WERI-Rb-1 (cell line): ENCODE measurements at regions not wholly inside any gene's neighbourhood (a gene's known extent, or its start where the extent isn't known, plus 50 kb on each side); places are given as distances from the start of the nearest gene placed in this dataset.
"Not testable (repeated sequence)": the region's sequence is repeated elsewhere in the genome, so short reads cannot be mapped to it uniquely, and the experiment has no call there.

Experiments
- DNase-seq: peaks from one replicate; pipeline ENCODE4 v3.0.0-alpha.2; 2020
- H3K27ac ChIP-seq: fragments of 250-450 bp; sonication (Bioruptor Pico); 2 replicates; pipeline ENCODE4 v1.5.1; 2020; ENCODE audit warnings: mild to moderate bottlenecking, moderate library complexity
- H3K27me3 ChIP-seq: fragments of 250-450 bp; sonication (Bioruptor Pico); 2 replicates; pipeline ENCODE4 v1.5.1; 2021; ENCODE audit warnings: mild to moderate bottlenecking, low read depth, moderate library complexity; ENCODE audit not compliant: insufficient read depth, severe bottlenecking
- H3K36me3 ChIP-seq: fragments of 250-450 bp; sonication (Bioruptor Pico); 2 replicates; pipeline ENCODE4 v1.5.1; 2020; ENCODE audit warnings: mild to moderate bottlenecking, moderate library complexity
- H3K4me3 ChIP-seq: 2 replicates; pipeline ENCODE4 v1.5.1; 2011; ENCODE audit warnings: low read depth, mild to moderate bottlenecking, control low read depth, low read length
- H3K9me3 ChIP-seq: fragments of 250-450 bp; sonication (Bioruptor Pico); 2 replicates; pipeline ENCODE4 v1.5.1; 2021; ENCODE audit warnings: mild to moderate bottlenecking, moderate library complexity; ENCODE audit not compliant: severe bottlenecking
- TF ChIP-seq, protein P1 (sequence below): IDR thresholded peaks from 2 replicates; pipeline ENCODE4 v1.5.1; 2011; ENCODE audit warnings: low read depth, mild to moderate bottlenecking, control low read depth, inconsistent platforms, low read length

GRCh38 chr3:152211655-152212054 lies 57.1 kb upstream of the MBNL1 start:
- TF ChIP-seq, protein P1, sequence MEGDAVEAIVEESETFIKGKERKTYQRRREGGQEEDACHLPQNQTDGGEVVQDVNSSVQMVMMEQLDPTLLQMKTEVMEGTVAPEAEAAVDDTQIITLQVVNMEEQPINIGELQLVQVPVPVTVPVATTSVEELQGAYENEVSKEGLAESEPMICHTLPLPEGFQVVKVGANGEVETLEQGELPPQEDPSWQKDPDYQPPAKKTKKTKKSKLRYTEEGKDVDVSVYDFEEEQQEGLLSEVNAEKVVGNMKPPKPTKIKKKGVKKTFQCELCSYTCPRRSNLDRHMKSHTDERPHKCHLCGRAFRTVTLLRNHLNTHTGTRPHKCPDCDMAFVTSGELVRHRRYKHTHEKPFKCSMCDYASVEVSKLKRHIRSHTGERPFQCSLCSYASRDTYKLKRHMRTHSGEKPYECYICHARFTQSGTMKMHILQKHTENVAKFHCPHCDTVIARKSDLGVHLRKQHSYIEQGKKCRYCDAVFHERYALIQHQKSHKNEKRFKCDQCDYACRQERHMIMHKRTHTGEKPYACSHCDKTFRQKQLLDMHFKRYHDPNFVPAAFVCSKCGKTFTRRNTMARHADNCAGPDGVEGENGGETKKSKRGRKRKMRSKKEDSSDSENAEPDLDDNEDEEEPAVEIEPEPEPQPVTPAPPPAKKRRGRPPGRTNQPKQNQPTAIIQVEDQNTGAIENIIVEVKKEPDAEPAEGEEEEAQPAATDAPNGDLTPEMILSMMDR: no peak
- H3K27ac ChIP-seq: no peak overlapping the region
- H3K36me3 ChIP-seq: no peaks in the 10 kb centered on the region
- H3K4me3 ChIP-seq: no peak overlapping the region
- no peaks in the 10 kb centered on the region for H3K9me3 ChIP-seq
- DNase-seq: no peak
- peaks cover 17% of the 10 kb centered on the region for H3K27me3 ChIP-seq

DNA sequence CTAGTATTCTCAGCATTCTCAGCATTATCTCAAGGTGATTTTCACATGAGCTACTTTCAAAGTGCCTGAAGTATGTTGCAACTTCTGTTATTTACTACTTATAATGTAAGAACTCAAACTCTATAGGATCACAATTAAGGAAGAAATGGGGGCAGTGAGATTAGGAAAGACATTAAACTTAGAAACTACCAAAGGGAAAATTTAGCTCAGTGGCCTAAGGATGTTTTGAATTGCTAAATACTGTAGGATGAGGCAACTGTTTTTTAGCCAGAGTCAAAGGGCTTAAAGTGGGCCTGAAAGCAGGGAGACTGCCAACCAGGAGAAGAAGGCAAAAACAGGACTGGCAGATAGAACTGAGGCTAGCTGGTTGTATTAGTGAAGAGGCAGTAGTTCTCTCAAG lies 55.5 kb upstream of the MBNL1 start:
- peaks cover 11% of the 10 kb centered on the region for H3K27me3 ChIP-seq
- no peaks in the 10 kb centered on the region for H3K36me3 ChIP-seq
- TF ChIP-seq, protein P1: no peak
- H3K4me3 ChIP-seq: no peak overlapping the region
- H3K9me3 ChIP-seq: no peaks in the 10 kb centered on the region
- DNase-seq: no peak
- no peak overlapping the region for H3K27ac ChIP-seq

- no peak overlapping the region for H3K4me3 ChIP-seq
- H3K9me3 ChIP-seq: no peaks in the 10 kb centered on the region
- no peaks in the 10 kb centered on the region for H3K36me3 ChIP-seq
- TF ChIP-seq, protein P1: no peak
- no peak for DNase-seq
- peaks cover 8% of the 10 kb centered on the region for H3K27me3 ChIP-seq
- H3K27ac ChIP-seq: no peak overlapping the region
Measured at GRCh38 chr3:152213938-152214337, 54.8 kb upstream of the MBNL1 start.

DNA sequence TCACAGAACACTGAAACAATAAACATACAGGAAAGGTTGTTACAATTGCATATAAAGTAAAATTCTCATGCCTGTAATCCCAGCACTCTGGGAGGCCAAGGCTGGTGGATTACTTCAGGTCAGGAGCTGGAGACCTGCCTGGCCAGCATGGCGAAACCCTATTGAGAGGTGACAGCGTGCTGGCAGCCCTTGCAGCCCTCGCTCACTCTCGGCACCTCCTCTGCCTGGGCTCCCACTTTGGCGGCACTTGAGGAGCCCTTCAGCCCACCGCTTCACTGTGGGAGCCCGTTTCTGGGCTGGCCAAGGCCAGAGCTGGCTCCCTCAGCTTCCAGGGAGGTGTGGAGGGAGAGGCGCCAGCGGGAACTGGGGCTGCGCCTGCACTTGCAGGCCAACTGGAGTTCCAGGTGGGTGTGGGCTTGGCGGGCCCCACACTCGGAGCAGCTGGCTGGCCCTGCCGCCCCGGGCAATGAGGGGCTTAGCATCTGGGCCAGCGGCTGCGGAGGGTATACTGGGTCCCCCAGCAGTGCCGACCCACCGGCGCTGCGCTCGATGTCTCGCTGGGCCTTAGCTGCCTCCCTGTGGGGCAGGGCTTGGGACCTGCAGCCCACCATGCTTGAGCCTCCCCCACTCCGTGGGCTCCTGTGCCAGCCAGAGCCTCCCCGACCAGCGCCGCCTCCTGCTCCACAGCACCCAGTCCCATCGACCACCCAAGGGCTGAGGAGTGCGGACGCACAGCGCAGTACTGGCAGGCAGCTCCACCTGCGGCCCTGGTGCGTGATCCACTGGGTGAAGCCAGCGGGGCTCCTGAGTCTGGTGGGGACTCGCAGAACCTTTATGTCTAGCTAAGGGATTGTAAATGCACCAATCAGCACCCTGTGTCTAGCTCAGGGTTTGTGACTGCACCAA lies 51.5 kb upstream of the MBNL1 start:
- not testable (repeated sequence) for H3K27me3 ChIP-seq, H3K27ac ChIP-seq, H3K9me3 ChIP-seq, H3K36me3 ChIP-seq, H3K4me3 ChIP-seq, DNase-seq

DNA sequence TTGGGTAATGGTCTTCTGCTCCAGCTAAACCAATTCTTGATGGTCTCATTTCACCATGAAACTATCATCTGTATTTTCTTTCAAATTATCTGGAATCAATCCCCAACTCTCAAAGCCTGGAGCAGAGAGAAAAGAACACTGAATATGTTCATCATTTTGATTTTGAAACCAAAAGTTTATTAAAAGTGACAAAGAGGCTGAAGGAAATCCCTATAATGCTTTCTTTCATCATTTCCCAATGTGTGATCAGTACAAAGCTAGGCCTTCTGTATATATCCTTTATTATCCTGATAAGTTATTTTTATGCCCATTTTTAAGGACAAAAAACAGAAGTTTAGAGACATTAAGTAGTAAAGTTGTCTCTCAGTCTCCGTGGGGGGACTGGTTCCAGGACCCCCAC lies 50.1 kb upstream of the MBNL1 start:
- H3K27ac ChIP-seq: no peak overlapping the region
- DNase-seq: no peak
- no peak overlapping the region for H3K4me3 ChIP-seq
- H3K27me3 ChIP-seq: no peaks in the 10 kb centered on the region
- TF ChIP-seq, protein P1: no peak
- no peaks in the 10 kb centered on the region for H3K36me3 ChIP-seq
- no peaks in the 10 kb centered on the region for H3K9me3 ChIP-seq
